GM18870 (cell line): ENCODE measurements at regions not wholly inside any gene's neighbourhood (a gene's known extent, or its start where the extent isn't known, plus 50 kb on each side); places are given as distances from the start of the nearest gene placed in this dataset.

Source experiments
- ATAC-seq: cut with Tn5 transposase; IDR thresholded peaks from one replicate; pipeline ENCODE4 v1.9.1; 2021; ENCODE audit warnings: moderate library complexity; ENCODE audit not compliant: unreplicated experiment

- ATAC-seq, result no peak
Measured at GRCh38 chr15:35724626-35725025, 178.7 kb upstream of the DPH6 start.

GRCh38 chr15:35725353-35725752, 179.4 kb upstream of the DPH6 start:
- ATAC-seq, result no peak

GRCh38 chr15:35727627-35728026, 181.7 kb upstream of the DPH6 start:
- ATAC-seq, result no peak

GRCh38 chr15:35728219-35728940, 182.4 kb upstream of the DPH6 start:
- ATAC-seq, result no peak

- no peak for ATAC-seq
Measured at GRCh38 chr15:35736150-35736549, 190.2 kb upstream of the DPH6 start.

- ATAC-seq, result no peak
Measured at GRCh38 chr15:35737441-35737840, 191.5 kb upstream of the DPH6 start.

- no peak for ATAC-seq
Measured at GRCh38 chr15:35738370-35738769, 192.4 kb upstream of the DPH6 start.

GRCh38 chr15:35740761-35741160, 194.8 kb upstream of the DPH6 start:
- no peak for ATAC-seq

- ATAC-seq, result no peak
Measured at GRCh38 chr15:35741395-35741794, 195.4 kb upstream of the DPH6 start.

GRCh38 chr15:35741881-35742280, 195.9 kb upstream of the DPH6 start:
- ATAC-seq, result no peak

- no peak for ATAC-seq
Measured at GRCh38 chr15:35743321-35743720, 197.4 kb upstream of the DPH6 start.

- no peak for ATAC-seq
Measured at GRCh38 chr15:35746121-35746520, 200.2 kb upstream of the DPH6 start.

GRCh38 chr15:35748105-35748504, 202.1 kb upstream of the DPH6 start:
- no peak for ATAC-seq

- no peak for ATAC-seq
Measured at GRCh38 chr15:35750051-35750450, 204.1 kb upstream of the DPH6 start.

GRCh38 chr15:35751413-35752133, 205.6 kb upstream of the DPH6 start:
- ATAC-seq, result peak; percentile 84

GRCh38 chr15:35752134-35752466, 206.1 kb upstream of the DPH6 start:
- ATAC-seq, result no peak

- ATAC-seq, result no peak
Measured at GRCh38 chr15:35753486-35753885, 207.5 kb upstream of the DPH6 start.

GRCh38 chr15:35755237-35755802, 209.4 kb upstream of the DPH6 start:
- no peak for ATAC-seq

- no peak for ATAC-seq
Measured at GRCh38 chr15:35756623-35757022, 210.7 kb upstream of the DPH6 start.

- no peak for ATAC-seq
Measured at GRCh38 chr15:35757361-35757760, 211.4 kb upstream of the DPH6 start.

- no peak for ATAC-seq
Measured at GRCh38 chr15:35757765-35758164, 211.8 kb upstream of the DPH6 start.
